Ishikawa (cell line): ENCODE measurements at regions not wholly inside any gene's neighbourhood (a gene's known extent, or its start where the extent isn't known, plus 50 kb on each side); places are given as distances from the start of the nearest gene placed in this dataset.

Experiments used
- CEBPB ChIP-seq: IDR thresholded peaks from 2 replicates; pipeline ENCODE4 v1.6.1; 2012
- CREB1 ChIP-seq: IDR thresholded peaks from 2 replicates; pipeline ENCODE4 v1.6.1; 2012; ENCODE audit warnings: low read depth
- EGR1 ChIP-seq: IDR thresholded peaks from 2 replicates; pipeline ENCODE4 v1.6.1; 2012
- EP300 ChIP-seq: IDR thresholded peaks from 2 replicates; pipeline ENCODE4 v1.6.1; 2012; ENCODE audit warnings: borderline replicate concordance
- FOXM1 ChIP-seq: IDR thresholded peaks from 2 replicates; pipeline ENCODE4 v1.6.1; 2012; ENCODE audit warnings: low read depth, borderline replicate concordance
- MAX ChIP-seq: IDR thresholded peaks from 2 replicates; pipeline ENCODE4 v1.6.1; 2012
- NFIC ChIP-seq: IDR thresholded peaks from 2 replicates; pipeline ENCODE4 v1.6.1; 2012
- RAD21 ChIP-seq: IDR thresholded peaks from 2 replicates; pipeline ENCODE4 v1.6.1; 2012; ENCODE audit warnings: low read depth
- REST ChIP-seq: IDR thresholded peaks from 2 replicates; pipeline ENCODE4 v1.6.1; 2012; ENCODE audit warnings: low read depth, mild to moderate bottlenecking
- TAF1 ChIP-seq: IDR thresholded peaks from 2 replicates; pipeline ENCODE4 v1.6.1; 2012; ENCODE audit warnings: low read depth, mild to moderate bottlenecking
- TCF12 ChIP-seq: IDR thresholded peaks from 2 replicates; pipeline ENCODE4 v1.6.1; 2012; ENCODE audit warnings: low read depth
- TEAD4 ChIP-seq: IDR thresholded peaks from 2 replicates; pipeline ENCODE4 v1.6.1; 2012
- USF1 ChIP-seq: IDR thresholded peaks from 2 replicates; pipeline ENCODE4 v1.6.1; 2012
- YY1 ChIP-seq: IDR thresholded peaks from 2 replicates; pipeline ENCODE4 v1.6.1; 2012; ENCODE audit warnings: low read depth
- ZBTB7A ChIP-seq: IDR thresholded peaks from 2 replicates; pipeline ENCODE4 v1.6.1; 2012; ENCODE audit warnings: low read depth

GRCh38 chr4:79695848-79696247 lies 287.8 kb upstream of the GK2 start:
- TF ChIP-seq RAD21, result no peak
- TF ChIP-seq EGR1, result no peak
- TF ChIP-seq CREB1, result no peak
- TF ChIP-seq TEAD4, result no peak
- TF ChIP-seq CEBPB, result no peak
- TF ChIP-seq REST, result no peak
- no peak for TF ChIP-seq NFIC
- no peak for TF ChIP-seq TCF12
- no peak for TF ChIP-seq USF1
- no peak for TF ChIP-seq FOXM1
- no peak for TF ChIP-seq ZBTB7A
- no peak for TF ChIP-seq MAX
- TF ChIP-seq YY1, result no peak
- TF ChIP-seq TAF1, result no peak
- TF ChIP-seq EP300, result no peak

- no peak for TF ChIP-seq CREB1
- no peak for TF ChIP-seq TCF12
- no peak for TF ChIP-seq REST
- no peak for TF ChIP-seq MAX
- TF ChIP-seq TEAD4, result no peak
- no peak for TF ChIP-seq USF1
- TF ChIP-seq RAD21, result no peak
- no peak for TF ChIP-seq EP300
Measured at GRCh38 chr4:79689740-79690139, 281.7 kb upstream of the GK2 start.

GRCh38 chr4:79688691-79689090 lies 280.7 kb upstream of the GK2 start:
- no peak for TF ChIP-seq MAX
- no peak for TF ChIP-seq CEBPB
- no peak for TF ChIP-seq CREB1
- no peak for TF ChIP-seq EGR1
- no peak for TF ChIP-seq TEAD4
- no peak for TF ChIP-seq TAF1
- no peak for TF ChIP-seq REST
- TF ChIP-seq FOXM1, result no peak
- TF ChIP-seq RAD21, result no peak
- no peak for TF ChIP-seq USF1

GRCh38 chr4:79687006-79687405 lies 279.0 kb upstream of the GK2 start:
- no peak for TF ChIP-seq ZBTB7A
- no peak for TF ChIP-seq REST
